Loucy (cell line): ENCODE measurements at regions not wholly inside any gene's neighbourhood (a gene's known extent, or its start where the extent isn't known, plus 50 kb on each side); places are given as distances from the start of the nearest gene placed in this dataset.

ENCODE experiments used
- CTCF ChIP-seq: fragments of 200-600 bp; sonication (generic); conservative IDR thresholded peaks from 2 replicates; pipeline ENCODE4 v1.5.1; 2014; ENCODE audit warnings: mild to moderate bottlenecking, antibody characterized with exemption, low read length
- EZH2phosphoT487 ChIP-seq: fragments of 200-600 bp; IDR thresholded peaks from 2 replicates; pipeline ENCODE4 v1.6.1; 2018; ENCODE audit warnings: antibody characterized with exemption, mild to moderate bottlenecking, moderate library complexity, borderline replicate concordance

GRCh38 chr5:124105326-124105725, 593.3 kb downstream of the CSNK1G3 start:
- no peak for TF ChIP-seq CTCF
- TF ChIP-seq EZH2phosphoT487, result no peak
